ENCODE measurements at regions not wholly inside any gene's neighbourhood (a gene's known extent, or its start where the extent isn't known, plus 50 kb on each side); places are given as distances from the start of the nearest gene placed in this dataset.

DNA sequence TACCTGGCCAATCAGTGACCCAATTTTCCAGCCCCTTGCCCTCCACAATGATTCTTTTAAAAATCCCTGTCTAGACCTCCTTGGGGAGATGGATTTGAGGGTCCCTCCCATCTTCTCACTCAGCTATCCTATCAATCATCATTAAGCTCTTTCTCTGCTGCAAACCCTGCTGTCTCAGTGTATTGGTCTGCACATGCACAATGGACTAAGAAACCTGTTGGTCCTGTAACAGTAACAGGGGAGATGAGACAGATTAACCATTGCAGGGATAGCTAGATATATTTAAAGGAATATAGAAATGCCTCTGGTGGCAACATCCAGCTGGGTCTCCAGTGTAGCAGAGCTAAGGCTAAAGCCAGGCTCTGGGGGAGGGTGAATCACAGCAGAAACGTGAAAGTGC lies 74.6 kb upstream of the CHRNA7 start:
- TF ChIP-seq EZH2 (IDR thresholded peaks at IDR 0.05; ENCODE audit: insufficient read depth, poor library complexity, severe bottlenecking) (no peak), EZH2phosphoT487 (IDR thresholded peaks at IDR 0.05; ENCODE audit: insufficient read depth, low read depth) (no peak)

Data from GM23248 (cell line).